IPS-20b (cell line): ENCODE measurements at regions not wholly inside any gene's neighbourhood (a gene's known extent, or its start where the extent isn't known, plus 50 kb on each side); places are given as distances from the start of the nearest gene placed in this dataset.
"Not testable (repeated sequence)": the region's sequence is repeated elsewhere in the genome, so short reads cannot be mapped to it uniquely, and the experiment has no call there.

ENCODE experiments used
- H3K27ac ChIP-seq: one replicate; pipeline ENCODE4 v1.5.1; 2013; ENCODE audit warnings: low read length
- H3K27me3 ChIP-seq: 2 replicates; pipeline ENCODE4 v1.6.1; 2013; ENCODE audit warnings: mild to moderate bottlenecking, low read length, inconsistent platforms; ENCODE audit not compliant: insufficient read depth
- H3K36me3 ChIP-seq: 2 replicates; pipeline ENCODE4 v1.6.1; 2013; ENCODE audit warnings: low read depth, mild to moderate bottlenecking, inconsistent platforms, low read length, moderate library complexity; ENCODE audit not compliant: insufficient read depth
- H3K4me1 ChIP-seq: 2 replicates; pipeline ENCODE4 v1.6.1; 2013; ENCODE audit warnings: mild to moderate bottlenecking, control low read depth, inconsistent platforms, low read length, moderate library complexity; ENCODE audit not compliant: insufficient read depth
- H3K4me3 ChIP-seq: 2 replicates; pipeline ENCODE4 v1.5.1; 2013; ENCODE audit warnings: mild to moderate bottlenecking, low read length, inconsistent platforms
- H3K9ac ChIP-seq: 2 replicates; pipeline ENCODE4 v1.6.1; 2013; ENCODE audit warnings: low read depth, mild to moderate bottlenecking, inconsistent platforms, low read length, moderate library complexity
- H3K9me3 ChIP-seq: 2 replicates; pipeline ENCODE4 v1.6.1; 2013; ENCODE audit warnings: mild to moderate bottlenecking, low read depth, low read length, inconsistent platforms; ENCODE audit not compliant: insufficient read depth

- H3K4me3 ChIP-seq = no peak overlapping the region
- no peak overlapping the region for H3K9ac ChIP-seq
- H3K27me3 ChIP-seq = no peaks in the 10 kb centered on the region
- H3K4me1 ChIP-seq = peaks cover 5% of the 10 kb centered on the region
- H3K9me3 ChIP-seq = no peaks in the 10 kb centered on the region
- no peak overlapping the region for H3K27ac ChIP-seq
- no peaks in the 10 kb centered on the region for H3K36me3 ChIP-seq
Observed at GRCh38 chr18:51248685-51249084, 51.2 kb upstream of the MEX3C start.

- H3K9ac ChIP-seq = no peak overlapping the region
- H3K36me3 ChIP-seq = no peaks in the 10 kb centered on the region
- no peaks in the 10 kb centered on the region for H3K27me3 ChIP-seq
- H3K4me3 ChIP-seq = no peak overlapping the region
- H3K9me3 ChIP-seq = no peaks in the 10 kb centered on the region
- H3K27ac ChIP-seq = no peak overlapping the region
- H3K4me1 ChIP-seq = peaks cover 5% of the 10 kb centered on the region
Observed at GRCh38 chr18:51250006-51250405, 52.5 kb upstream of the MEX3C start.

- H3K4me3 ChIP-seq = no peak overlapping the region
- no peaks in the 10 kb centered on the region for H3K27me3 ChIP-seq
- H3K27ac ChIP-seq = no peak overlapping the region
- peaks cover 5% of the 10 kb centered on the region for H3K4me1 ChIP-seq
- no peaks in the 10 kb centered on the region for H3K9me3 ChIP-seq
- H3K36me3 ChIP-seq = no peaks in the 10 kb centered on the region
- no peak overlapping the region for H3K9ac ChIP-seq
Observed at GRCh38 chr18:51250458-51251024, 53.1 kb upstream of the MEX3C start.

- no peak overlapping the region for H3K9ac ChIP-seq
- no peaks in the 10 kb centered on the region for H3K36me3 ChIP-seq
- H3K27me3 ChIP-seq = no peaks in the 10 kb centered on the region
- no peaks in the 10 kb centered on the region for H3K9me3 ChIP-seq
- peaks cover 5% of the 10 kb centered on the region for H3K4me1 ChIP-seq
- no peak overlapping the region for H3K27ac ChIP-seq
- H3K4me3 ChIP-seq = no peak overlapping the region
Observed at GRCh38 chr18:51251625-51252024, 54.1 kb upstream of the MEX3C start.

GRCh38 chr18:51253476-51253875 is 56.0 kb upstream of the MEX3C start:
- no peak overlapping the region for H3K9ac ChIP-seq
- no peak overlapping the region for H3K4me3 ChIP-seq
- H3K27me3 ChIP-seq = no peaks in the 10 kb centered on the region
- no peaks in the 10 kb centered on the region for H3K9me3 ChIP-seq
- peaks cover 5% of the 10 kb centered on the region for H3K4me1 ChIP-seq
- no peaks in the 10 kb centered on the region for H3K36me3 ChIP-seq
- no peak overlapping the region for H3K27ac ChIP-seq

DNA sequence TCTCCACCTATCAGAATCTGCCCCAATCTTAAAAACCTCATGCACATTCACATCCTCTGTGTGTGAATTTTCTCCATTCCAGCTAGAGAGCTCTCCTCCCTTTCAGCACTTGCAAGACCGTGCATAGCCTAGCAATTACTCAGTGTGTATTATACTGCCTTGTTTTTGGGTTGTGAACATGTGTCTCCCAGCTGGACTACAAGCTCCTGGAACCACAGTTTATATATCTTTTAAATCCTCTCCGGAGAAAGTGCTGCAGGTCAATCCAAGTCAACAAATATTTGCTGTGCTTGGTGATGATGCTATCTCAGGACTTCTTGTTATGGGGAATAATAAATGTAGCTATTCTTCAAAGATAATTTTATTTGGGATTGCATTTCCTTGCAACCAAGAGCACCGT is 58.2 kb upstream of the MEX3C start:
- Histone ChIP-seq H3K27me3 (no peaks in the 10 kb centered on the region), H3K4me3 (no peak overlapping the region), H3K4me1 (no peaks in the 10 kb centered on the region), H3K27ac (no peak overlapping the region), H3K9ac (no peak overlapping the region), H3K36me3 (no peaks in the 10 kb centered on the region), H3K9me3 (no peaks in the 10 kb centered on the region)

DNA sequence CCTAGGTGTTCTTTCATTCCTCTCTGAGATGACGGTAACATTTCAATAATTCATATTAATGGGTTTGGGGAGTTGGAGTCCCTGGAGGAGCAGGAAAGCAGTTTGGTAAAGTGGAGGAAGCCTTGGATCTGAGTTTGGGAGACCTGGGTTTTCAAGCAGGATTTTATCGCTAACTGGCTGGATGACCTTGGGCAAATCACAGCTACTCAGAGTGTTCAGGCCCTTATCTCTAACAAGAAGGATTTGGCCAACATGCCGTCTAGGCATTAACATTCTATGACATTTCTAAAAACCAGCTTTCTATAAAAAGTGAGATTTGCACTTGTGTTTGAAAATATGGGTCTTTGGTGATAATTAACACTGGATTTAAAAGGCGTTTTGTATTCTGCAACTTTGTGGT is 59.7 kb upstream of the MEX3C start:
- Histone ChIP-seq H3K9me3 (no peaks in the 10 kb centered on the region), H3K27ac (no peak overlapping the region), H3K4me1 (no peaks in the 10 kb centered on the region), H3K9ac (no peak overlapping the region), H3K4me3 (no peak overlapping the region), H3K27me3 (no peaks in the 10 kb centered on the region), H3K36me3 (no peaks in the 10 kb centered on the region)

DNA sequence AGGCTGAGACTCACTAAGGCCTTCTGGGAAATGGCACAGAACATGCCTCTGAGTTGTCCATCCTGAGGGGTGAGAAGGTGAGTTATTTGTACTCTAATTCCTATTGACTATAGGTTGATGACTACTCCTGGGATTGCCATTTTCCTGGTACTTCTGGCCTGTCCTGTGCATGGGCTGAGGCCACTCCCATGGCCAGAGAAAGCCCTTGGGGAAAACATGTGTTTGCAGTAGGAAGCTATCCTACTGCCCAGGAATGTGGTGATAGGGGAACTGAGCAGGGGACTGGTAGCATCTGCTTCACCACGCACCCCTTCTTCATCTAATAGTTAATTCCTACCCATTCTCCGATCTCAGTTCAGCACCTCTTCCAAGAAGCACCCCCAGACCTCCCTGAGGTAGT is 62.6 kb upstream of the MEX3C start:
- Histone ChIP-seq H3K36me3 (no peaks in the 10 kb centered on the region), H3K27me3 (no peaks in the 10 kb centered on the region), H3K9me3 (no peaks in the 10 kb centered on the region), H3K4me1 (no peaks in the 10 kb centered on the region), H3K27ac (no peak overlapping the region), H3K9ac (no peak overlapping the region), H3K4me3 (no peak overlapping the region)

GRCh38 chr18:51266077-51266476 is 68.6 kb upstream of the MEX3C start:
- H3K4me1 ChIP-seq, H3K27ac ChIP-seq: not testable (repeated sequence)

GRCh38 chr18:51266773-51267172 is 69.3 kb upstream of the MEX3C start:
- H3K4me1 ChIP-seq = no peaks in the 10 kb centered on the region
- H3K27ac ChIP-seq = no peak overlapping the region
- no peak overlapping the region for H3K4me3 ChIP-seq
- no peak overlapping the region for H3K9ac ChIP-seq
- no peaks in the 10 kb centered on the region for H3K9me3 ChIP-seq
- no peaks in the 10 kb centered on the region for H3K36me3 ChIP-seq
- H3K27me3 ChIP-seq = no peaks in the 10 kb centered on the region

More at GRCh38 chr18:51266077-51266476, 68.6 kb upstream of the MEX3C start:
- H3K27me3 ChIP-seq, H3K9ac ChIP-seq, H3K4me3 ChIP-seq, H3K36me3 ChIP-seq, H3K9me3 ChIP-seq: not testable (repeated sequence)

GRCh38 chr18:51273437-51273836 is 76.0 kb upstream of the MEX3C start:
- Histone ChIP-seq H3K4me3 (no peak overlapping the region), H3K27ac (no peak overlapping the region), H3K9me3 (no peaks in the 10 kb centered on the region), H3K4me1 (peaks cover 20% of the 10 kb centered on the region), H3K9ac (no peak overlapping the region), H3K27me3 (no peaks in the 10 kb centered on the region), H3K36me3 (no peaks in the 10 kb centered on the region)

DNA sequence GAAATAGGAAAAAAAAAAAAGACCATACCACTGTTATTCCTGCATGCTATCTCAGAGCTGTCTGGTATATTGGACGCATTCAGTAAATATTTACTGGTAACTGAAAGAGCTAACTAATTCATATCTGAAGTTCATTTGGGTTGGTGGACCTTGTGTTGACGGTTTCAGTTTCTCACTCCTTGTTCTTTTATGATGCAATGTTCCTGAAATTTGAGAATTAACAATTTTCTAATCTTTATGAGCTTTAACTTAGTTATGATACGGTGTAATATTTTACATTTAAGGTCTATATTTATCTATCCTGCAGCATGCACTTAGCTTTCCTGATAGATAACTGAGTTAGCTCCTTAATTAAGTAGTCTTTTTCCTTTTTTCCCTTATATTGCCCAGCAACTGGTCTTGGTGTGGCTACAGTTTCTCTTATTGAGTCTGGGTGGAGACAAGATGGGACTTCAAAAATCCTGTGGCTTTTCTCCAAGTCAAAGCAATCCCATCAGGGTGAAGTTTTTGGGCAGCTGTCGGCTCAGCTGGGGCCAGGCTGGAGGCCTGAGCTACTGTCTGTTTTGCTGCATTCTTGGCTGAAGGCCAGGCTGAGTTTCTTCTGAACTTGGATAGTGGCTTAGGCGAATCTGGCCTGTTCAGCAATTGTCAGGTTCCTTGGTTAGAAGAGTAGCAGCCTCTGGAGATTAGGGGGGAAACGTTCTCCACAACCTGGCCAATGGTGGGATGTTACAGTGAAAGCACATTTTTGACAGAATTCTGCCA is 78.4 kb upstream of the MEX3C start:
- Histone ChIP-seq H3K4me1 (peaks cover 20% of the 10 kb centered on the region), H3K27ac (no peak overlapping the region), H3K4me3 (no peak overlapping the region), H3K9ac (no peak overlapping the region), H3K9me3 (no peaks in the 10 kb centered on the region), H3K36me3 (no peaks in the 10 kb centered on the region), H3K27me3 (no peaks in the 10 kb centered on the region)
